ENCODE measurements at regions not wholly inside any gene's neighbourhood (a gene's known extent, or its start where the extent isn't known, plus 50 kb on each side); places are given as distances from the start of the nearest gene placed in this dataset.
"Not testable (repeated sequence)": the region's sequence is repeated elsewhere in the genome, so short reads cannot be mapped to it uniquely, and the experiment has no call there.

- no peaks in the 10 kb centered on the region for H3K4me1 Mint-ChIP-seq (ENCODE audit: low read depth)
- H3K4me3 Mint-ChIP-seq, result no peak overlapping the region
- H3K9me3 Mint-ChIP-seq, result no peaks in the 10 kb centered on the region
- no peaks in the 10 kb centered on the region for H3K36me3 Mint-ChIP-seq (ENCODE audit: low read depth)
- no peaks in the 10 kb centered on the region for H3K27me3 Mint-ChIP-seq
- no peak overlapping the region for H3K27ac Mint-ChIP-seq
Measured at GRCh38 chr9:105089874-105090273, 154.6 kb upstream of the SLC44A1 start.

GRCh38 chr9:105091004-105091640, 153.3 kb upstream of the SLC44A1 start:
- no peaks in the 10 kb centered on the region for H3K4me1 Mint-ChIP-seq (ENCODE audit: low read depth)
- no peaks in the 10 kb centered on the region for H3K36me3 Mint-ChIP-seq (ENCODE audit: low read depth)
- no peak overlapping the region for H3K27ac Mint-ChIP-seq
- H3K9me3 Mint-ChIP-seq, result no peaks in the 10 kb centered on the region
- H3K4me3 Mint-ChIP-seq, result no peak overlapping the region
- H3K27me3 Mint-ChIP-seq, result no peaks in the 10 kb centered on the region

GRCh38 chr9:105093685-105094084, 150.8 kb upstream of the SLC44A1 start:
- Mint-ChIP-seq H3K9me3 (no peaks in the 10 kb centered on the region), H3K27ac (no peak overlapping the region), H3K36me3 (ENCODE audit: low read depth) (no peaks in the 10 kb centered on the region), H3K27me3 (no peaks in the 10 kb centered on the region), H3K4me1 (ENCODE audit: low read depth) (no peaks in the 10 kb centered on the region), H3K4me3 (no peak overlapping the region)

GRCh38 chr9:105098370-105098769, 146.1 kb upstream of the SLC44A1 start:
- Mint-ChIP-seq H3K27ac (no peak overlapping the region), H3K27me3 (no peaks in the 10 kb centered on the region), H3K9me3 (no peaks in the 10 kb centered on the region), H3K4me3 (no peak overlapping the region), H3K36me3 (ENCODE audit: low read depth) (no peaks in the 10 kb centered on the region), H3K4me1 (ENCODE audit: low read depth) (no peaks in the 10 kb centered on the region)

GRCh38 chr9:105103776-105104175, 140.7 kb upstream of the SLC44A1 start:
- Mint-ChIP-seq H3K36me3 (ENCODE audit: low read depth) (no peaks in the 10 kb centered on the region), H3K9me3 (no peaks in the 10 kb centered on the region), H3K27me3 (no peaks in the 10 kb centered on the region), H3K4me3 (no peak overlapping the region), H3K4me1 (ENCODE audit: low read depth) (no peaks in the 10 kb centered on the region), H3K27ac (no peak overlapping the region)

DNA sequence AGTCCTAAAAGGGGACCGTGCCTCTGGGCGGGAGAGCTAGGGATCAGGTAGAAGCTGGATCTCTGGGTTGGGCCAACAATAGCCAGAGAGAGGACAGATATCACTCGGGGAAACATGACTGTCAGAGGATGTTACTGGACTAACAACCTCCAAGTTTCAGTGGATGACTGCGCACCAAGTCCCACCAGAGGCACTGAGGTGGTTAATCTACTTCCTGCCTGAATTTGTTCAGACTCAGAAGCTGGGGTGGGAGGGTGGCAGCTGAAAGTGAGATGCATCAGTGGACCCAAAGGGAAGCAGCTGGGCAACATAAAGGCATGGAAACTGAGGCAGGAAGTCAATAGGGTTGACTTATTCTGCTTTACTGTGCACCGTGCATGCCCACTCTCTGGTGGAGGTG, 130.1 kb upstream of the SLC44A1 start:
- Mint-ChIP-seq H3K4me1 (ENCODE audit: low read depth) (peaks cover 28% of the 10 kb centered on the region), H3K9me3 (no peaks in the 10 kb centered on the region), H3K27ac (no peak overlapping the region), H3K36me3 (ENCODE audit: low read depth) (no peaks in the 10 kb centered on the region), H3K4me3 (no peak overlapping the region), H3K27me3 (no peaks in the 10 kb centered on the region)

DNA sequence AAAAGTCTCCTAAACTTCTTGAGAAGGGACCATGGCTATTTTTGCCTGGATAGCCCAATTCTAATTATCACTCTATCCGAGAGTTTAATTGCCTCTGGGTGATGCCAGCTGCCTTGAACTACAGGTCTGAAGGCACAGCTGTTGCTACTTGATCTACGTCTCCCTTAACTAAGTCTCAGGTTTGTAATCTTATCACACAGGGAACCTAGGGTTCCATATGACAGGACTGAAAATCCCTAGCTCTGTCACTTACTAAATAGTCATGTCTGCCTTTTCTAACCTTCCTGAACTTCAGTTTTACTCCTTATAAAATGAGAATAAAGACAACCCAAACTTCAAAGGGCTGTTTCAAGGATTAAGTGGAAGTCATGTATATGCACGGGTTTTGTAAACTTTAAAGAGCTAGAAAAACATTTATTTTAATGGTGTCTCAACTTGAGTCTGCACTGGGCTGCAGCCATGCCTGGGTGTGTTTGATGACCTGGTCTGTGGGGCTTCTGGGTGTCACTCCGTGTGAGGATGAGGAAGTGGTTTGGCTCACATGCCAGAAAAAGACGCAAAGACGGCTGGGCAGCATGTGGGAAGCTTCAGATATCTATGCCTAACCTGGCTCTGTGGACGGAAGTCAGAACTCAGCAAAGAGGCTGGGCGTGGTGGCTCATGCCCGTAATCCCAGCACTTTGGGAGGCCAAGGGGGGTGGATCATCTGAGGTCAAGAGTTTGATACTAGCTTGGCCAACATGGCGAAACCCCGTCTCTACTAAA, 129.3 kb upstream of the SLC44A1 start:
- no peak overlapping the region for H3K27ac Mint-ChIP-seq
- no peaks in the 10 kb centered on the region for H3K27me3 Mint-ChIP-seq
- peaks cover 28% of the 10 kb centered on the region for H3K4me1 Mint-ChIP-seq (ENCODE audit: low read depth)
- no peaks in the 10 kb centered on the region for H3K9me3 Mint-ChIP-seq
- no peak overlapping the region for H3K4me3 Mint-ChIP-seq
- no peaks in the 10 kb centered on the region for H3K36me3 Mint-ChIP-seq (ENCODE audit: low read depth)

DNA sequence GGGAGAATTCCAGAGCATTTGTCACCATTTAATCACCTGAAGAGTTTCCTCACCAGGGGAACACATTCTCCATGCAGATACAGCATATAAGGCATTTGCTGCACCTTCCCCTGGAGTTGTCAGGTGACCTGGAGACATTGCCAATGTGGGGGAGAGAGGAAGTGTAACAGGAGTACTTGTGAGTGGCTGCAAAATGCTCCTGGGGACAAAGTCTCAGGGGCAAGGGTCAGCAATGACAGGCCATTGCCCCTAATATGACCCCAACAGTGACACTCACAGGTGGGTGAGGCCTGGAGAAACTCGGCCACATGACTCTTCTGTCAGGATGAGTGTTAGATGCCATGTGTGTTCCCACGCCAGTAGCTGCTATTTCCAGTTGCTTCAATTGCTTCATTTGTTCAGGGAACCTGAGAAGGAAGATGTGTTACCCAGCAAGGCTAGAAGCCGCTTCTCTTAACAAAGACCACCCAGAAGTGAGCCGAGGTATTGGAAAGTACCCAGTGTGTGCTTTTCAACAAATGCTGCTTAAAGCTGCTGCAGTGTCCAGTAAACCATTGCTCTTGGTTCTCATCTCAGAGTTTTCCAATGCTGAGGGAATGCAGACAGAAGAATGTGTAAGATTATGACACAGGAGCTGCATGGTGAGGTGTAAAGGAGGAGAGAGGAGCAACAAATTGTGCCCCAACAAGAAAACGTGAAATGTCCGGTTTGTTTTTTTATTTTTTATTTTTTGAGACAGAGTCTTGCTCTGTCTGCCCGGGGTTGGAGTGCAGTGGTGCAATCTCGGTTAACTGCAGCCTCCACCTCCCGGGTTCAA, 128.2 kb upstream of the SLC44A1 start:
- no peaks in the 10 kb centered on the region for H3K9me3 Mint-ChIP-seq
- H3K36me3 Mint-ChIP-seq (ENCODE audit: low read depth), result no peaks in the 10 kb centered on the region
- H3K27me3 Mint-ChIP-seq, result no peaks in the 10 kb centered on the region
- no peak overlapping the region for H3K4me3 Mint-ChIP-seq
- H3K4me1 Mint-ChIP-seq (ENCODE audit: low read depth), result peaks cover 28% of the 10 kb centered on the region
- H3K27ac Mint-ChIP-seq, result no peak overlapping the region

DNA sequence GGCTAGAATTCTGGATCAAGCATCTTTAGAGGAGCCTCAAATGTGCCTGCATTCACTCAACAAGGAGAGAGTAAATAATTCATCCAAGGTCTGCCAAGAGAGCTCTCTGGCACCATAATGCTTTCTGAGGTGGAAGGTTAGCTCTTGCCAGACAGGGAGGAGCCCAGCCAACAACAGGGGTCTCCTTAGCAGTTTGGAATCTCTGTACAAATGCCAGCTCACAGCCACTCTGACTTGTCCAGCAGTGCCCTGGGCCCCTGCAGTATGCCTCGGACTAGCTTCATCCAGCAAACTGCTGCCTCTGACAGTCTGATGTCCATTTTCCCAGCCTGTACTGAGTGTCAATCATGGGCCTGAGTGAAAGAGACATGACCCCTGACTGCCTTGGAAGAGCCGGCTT, 127.2 kb upstream of the SLC44A1 start:
- no peaks in the 10 kb centered on the region for H3K36me3 Mint-ChIP-seq (ENCODE audit: low read depth)
- H3K9me3 Mint-ChIP-seq, result no peaks in the 10 kb centered on the region
- no peaks in the 10 kb centered on the region for H3K27me3 Mint-ChIP-seq
- no peak overlapping the region for H3K4me3 Mint-ChIP-seq
- no peak overlapping the region for H3K27ac Mint-ChIP-seq
- peaks cover 34% of the 10 kb centered on the region for H3K4me1 Mint-ChIP-seq (ENCODE audit: low read depth)

DNA sequence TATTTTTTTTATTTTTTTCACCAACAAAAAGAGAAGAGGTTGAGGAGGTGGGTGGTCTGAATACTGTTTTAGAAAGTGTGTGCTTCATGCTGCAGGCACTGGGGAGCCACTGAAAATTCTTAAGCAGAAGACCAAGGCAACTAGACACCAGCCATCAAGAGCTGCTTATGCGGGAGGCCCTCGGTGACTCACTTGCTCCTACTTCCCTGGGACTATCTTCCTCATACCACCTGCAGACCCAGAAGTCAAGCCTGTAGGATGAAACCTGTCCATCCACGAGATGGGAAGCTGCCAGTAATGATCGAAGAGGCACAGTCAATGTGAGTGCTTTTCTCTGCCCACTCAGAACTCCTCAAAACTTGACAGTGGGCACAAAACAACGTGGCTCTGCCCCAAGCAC, 125.8 kb upstream of the SLC44A1 start:
- Mint-ChIP-seq H3K4me1 (ENCODE audit: low read depth) (peaks cover 34% of the 10 kb centered on the region), H3K36me3 (ENCODE audit: low read depth) (no peaks in the 10 kb centered on the region), H3K9me3 (no peaks in the 10 kb centered on the region), H3K27ac (no peak overlapping the region), H3K4me3 (no peak overlapping the region), H3K27me3 (no peaks in the 10 kb centered on the region)

- no peak overlapping the region for H3K27ac Mint-ChIP-seq
- H3K9me3 Mint-ChIP-seq, result no peaks in the 10 kb centered on the region
- no peaks in the 10 kb centered on the region for H3K36me3 Mint-ChIP-seq (ENCODE audit: low read depth)
- no peak overlapping the region for H3K4me3 Mint-ChIP-seq
- H3K4me1 Mint-ChIP-seq (ENCODE audit: low read depth), result peaks cover 28% of the 10 kb centered on the region
- H3K27me3 Mint-ChIP-seq, result no peaks in the 10 kb centered on the region
Measured at GRCh38 chr9:105119156-105119555, 125.3 kb upstream of the SLC44A1 start.

- no peak overlapping the region for H3K4me3 Mint-ChIP-seq
- peaks cover 15% of the 10 kb centered on the region for H3K4me1 Mint-ChIP-seq (ENCODE audit: low read depth)
- no peaks in the 10 kb centered on the region for H3K27me3 Mint-ChIP-seq
- no peaks in the 10 kb centered on the region for H3K9me3 Mint-ChIP-seq
- no peaks in the 10 kb centered on the region for H3K36me3 Mint-ChIP-seq (ENCODE audit: low read depth)
- no peak overlapping the region for H3K27ac Mint-ChIP-seq
Measured at GRCh38 chr9:105121861-105122430, 122.5 kb upstream of the SLC44A1 start.

- not testable (repeated sequence) for H3K27ac Mint-ChIP-seq; H3K27me3 Mint-ChIP-seq; H3K4me3 Mint-ChIP-seq; H3K9me3 Mint-ChIP-seq; H3K36me3 Mint-ChIP-seq (ENCODE audit: low read depth)
- H3K4me1 Mint-ChIP-seq (ENCODE audit: low read depth), result peaks cover 40% of the 10 kb centered on the region
Measured at GRCh38 chr9:105124598-105124997, 119.9 kb upstream of the SLC44A1 start.

GRCh38 chr9:105126226-105126625, 118.2 kb upstream of the SLC44A1 start:
- H3K4me3 Mint-ChIP-seq, result no peak overlapping the region
- no peaks in the 10 kb centered on the region for H3K27me3 Mint-ChIP-seq
- no peak overlapping the region for H3K27ac Mint-ChIP-seq
- no peaks in the 10 kb centered on the region for H3K36me3 Mint-ChIP-seq (ENCODE audit: low read depth)
- no peaks in the 10 kb centered on the region for H3K9me3 Mint-ChIP-seq
- peaks cover 40% of the 10 kb centered on the region for H3K4me1 Mint-ChIP-seq (ENCODE audit: low read depth)

DNA sequence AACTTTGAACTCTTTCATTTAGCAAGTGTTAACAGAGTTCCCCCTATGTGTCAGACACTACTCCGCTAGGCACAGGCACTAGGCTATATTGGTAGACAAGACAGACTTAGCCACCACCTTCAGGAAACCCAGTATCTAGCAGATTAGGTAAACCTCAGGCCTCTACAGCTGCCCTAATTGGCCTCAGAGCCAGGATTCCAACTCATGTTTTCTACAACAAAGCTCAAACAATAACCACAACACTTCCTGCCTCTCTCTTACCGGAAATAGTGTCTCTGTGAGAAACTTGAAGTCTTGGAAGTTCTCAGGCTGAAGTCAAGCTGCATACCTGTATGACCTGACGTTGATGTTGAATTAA, 116.6 kb upstream of the SLC44A1 start:
- no peak overlapping the region for H3K4me3 Mint-ChIP-seq
- H3K36me3 Mint-ChIP-seq (ENCODE audit: low read depth), result no peaks in the 10 kb centered on the region
- peaks cover 34% of the 10 kb centered on the region for H3K4me1 Mint-ChIP-seq (ENCODE audit: low read depth)
- no peak overlapping the region for H3K27ac Mint-ChIP-seq
- no peaks in the 10 kb centered on the region for H3K27me3 Mint-ChIP-seq
- no peaks in the 10 kb centered on the region for H3K9me3 Mint-ChIP-seq

All from stimulated activated naive CD8-positive, alpha-beta T cell treated with anti-CD3 and anti-CD28 coated beads, Interleukin-15, Interleukin-2, amounts not matched to agents 100 ng/mL and 50 ng/mL, for 24 hours (primary cell).